ENCODE measurements at regions not wholly inside any gene's neighbourhood (a gene's known extent, or its start where the extent isn't known, plus 50 kb on each side); places are given as distances from the start of the nearest gene placed in this dataset.

- no peak overlapping the region for H3K27ac ChIP-seq (ENCODE audit: low read length)
- H3K27me3 ChIP-seq (ENCODE audit: control insufficient read depth, insufficient read depth, low read length): no peaks in the 10 kb centered on the region
- H3K9me3 ChIP-seq (ENCODE audit: control insufficient read depth, insufficient read depth, low read depth, low read length): no peaks in the 10 kb centered on the region
- in situ Hi-C loops (cut with HindIII; ENCODE audit: low pct_unique_long_range_greater_than_20kb, low sequenced_read_pairs) (no loop called here), intact Hi-C loops (cut with micrococcal nuclease; ENCODE audit: unreplicated experiment) (no loop called here)
- ATAC-seq (no peak), DNase-seq (ENCODE audit: low read depth, low spot score) (no peak)
- H3K4me1 ChIP-seq (ENCODE audit: control insufficient read depth, insufficient read depth, low read length): no peaks in the 10 kb centered on the region
- POLR2A ChIA-PET: no interaction called here
- H3K36me3 ChIP-seq (ENCODE audit: control insufficient read depth, insufficient read depth, low read length): no peaks in the 10 kb centered on the region
- BruUV-seq (replicated peaks): no TSS peak
- CTCF ChIA-PET: no interaction called here
- no peak for TF ChIP-seq SIN3A (IDR thresholded peaks at IDR 0.05; ENCODE audit: borderline replicate concordance, insufficient read depth, low read depth, low read length)
- no peak for TF ChIP-seq POLR2AphosphoS5 (IDR thresholded peaks at IDR 0.05; ENCODE audit: low read depth, low read length)
- TF ChIP-seq TCF7L2 (IDR thresholded peaks at IDR 0.05; ENCODE audit: low read depth, low read length): no peak
- no peak for TF ChIP-seq REST (IDR thresholded peaks at IDR 0.05; ENCODE audit: insufficient read depth in 1 of 2, low read depth in 2 of 2, low read length in 1 of 2)
- TF ChIP-seq CTCF (IDR thresholded peaks at IDR 0.05): no peak
- H3K4me3 ChIP-seq (ENCODE audit: low read depth in 2 of 2, low read length in 2 of 2): no peak overlapping the region
These were observed 144.1 kb upstream of the ADAMTS5 start for GRCh38 chr21:27110956-27111355.

GRCh38 chr21:27108701-27109100 is 141.8 kb upstream of the ADAMTS5 start:
- no peak for DNase-seq (ENCODE audit: low read depth, low spot score)
- H3K27me3 ChIP-seq (ENCODE audit: control insufficient read depth, insufficient read depth, low read length): no peaks in the 10 kb centered on the region
- no peak overlapping the region for H3K27ac ChIP-seq (ENCODE audit: low read length)
- in situ Hi-C loops (cut with HindIII; ENCODE audit: low pct_unique_long_range_greater_than_20kb, low sequenced_read_pairs) (no loop called here), intact Hi-C loops (cut with micrococcal nuclease; ENCODE audit: unreplicated experiment) (no loop called here)
- ChIA-PET POLR2A (no interaction called here), CTCF (no interaction called here)
- no peak for TF ChIP-seq REST (IDR thresholded peaks at IDR 0.05; ENCODE audit: insufficient read depth in 1 of 2, low read depth in 2 of 2, low read length in 1 of 2)
- no peak for TF ChIP-seq TCF7L2 (IDR thresholded peaks at IDR 0.05; ENCODE audit: low read depth, low read length)
- no peak for TF ChIP-seq SIN3A (IDR thresholded peaks at IDR 0.05; ENCODE audit: borderline replicate concordance, insufficient read depth, low read depth, low read length)
- no peak for TF ChIP-seq CTCF (IDR thresholded peaks at IDR 0.05)
- TF ChIP-seq POLR2AphosphoS5 (IDR thresholded peaks at IDR 0.05; ENCODE audit: low read depth, low read length): no peak
- ATAC-seq: no peak
- H3K9me3 ChIP-seq (ENCODE audit: control insufficient read depth, insufficient read depth, low read depth, low read length): no peaks in the 10 kb centered on the region
- H3K36me3 ChIP-seq (ENCODE audit: control insufficient read depth, insufficient read depth, low read length): no peaks in the 10 kb centered on the region
- H3K4me1 ChIP-seq (ENCODE audit: control insufficient read depth, insufficient read depth, low read length): no peaks in the 10 kb centered on the region
- no peak overlapping the region for H3K4me3 ChIP-seq (ENCODE audit: low read depth in 2 of 2, low read length in 2 of 2)
- BruUV-seq (replicated peaks): no TSS peak
